ENCODE measurements at regions not wholly inside any gene's neighbourhood (a gene's known extent, or its start where the extent isn't known, plus 50 kb on each side); places are given as distances from the start of the nearest gene placed in this dataset.

DNA sequence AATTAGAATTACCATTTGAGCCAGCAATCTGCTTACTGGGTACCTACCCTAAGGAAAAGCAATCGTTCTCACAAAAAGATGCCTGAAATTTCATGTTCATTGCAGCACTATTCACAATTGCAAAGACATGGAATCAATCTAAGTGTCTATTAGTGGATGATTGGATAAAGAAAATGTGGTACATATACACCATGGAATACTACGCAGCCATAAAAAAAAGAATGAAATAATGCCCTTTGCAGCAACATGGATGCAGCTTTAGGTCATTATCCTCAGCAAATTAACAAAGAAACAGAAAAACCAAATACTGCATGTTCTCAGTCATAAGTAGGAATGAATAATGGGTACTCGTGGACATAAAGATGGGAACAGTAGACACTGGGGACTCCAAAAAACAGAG is 89.8 kb upstream of the MAP1LC3B2 start:
- DNase-seq (ENCODE audit: extremely low read depth in 1 of 11, low read depth in 9 of 11, low spot score in 4 of 11): no peak

GRCh38 chr12:116471544-116471943 is 87.6 kb upstream of the MAP1LC3B2 start:
- DNase-seq (ENCODE audit: extremely low read depth in 1 of 11, low read depth in 9 of 11, low spot score in 4 of 11): no peak

DNA sequence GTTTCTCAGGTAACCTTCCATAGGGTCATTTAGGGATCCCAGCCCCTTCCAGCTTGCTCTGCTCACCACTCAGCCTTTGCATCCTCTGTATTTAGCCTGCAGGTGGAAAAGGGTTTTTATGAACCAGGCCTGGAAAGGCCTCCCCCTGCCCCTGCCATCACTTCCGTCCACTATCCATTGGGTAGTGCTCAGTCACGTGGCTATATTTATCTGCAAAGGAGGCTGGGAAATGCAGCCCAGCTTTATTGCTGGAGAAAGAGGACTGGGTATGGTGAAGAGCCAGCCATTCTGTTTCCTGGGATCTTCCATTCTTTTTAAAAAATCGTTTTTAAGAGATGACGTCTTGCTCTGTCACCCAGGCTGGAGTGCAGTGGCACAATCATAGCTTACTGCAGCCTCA is 87.0 kb upstream of the MAP1LC3B2 start:
- DNase-seq (ENCODE audit: extremely low read depth in 1 of 11, low read depth in 9 of 11, low spot score in 4 of 11): no peak

- no peak for DNase-seq (ENCODE audit: extremely low read depth in 1 of 11, low read depth in 9 of 11, low spot score in 4 of 11)
These were observed 85.8 kb upstream of the MAP1LC3B2 start for GRCh38 chr12:116473416-116473815.

GRCh38 chr12:116474331-116474730 is 84.8 kb upstream of the MAP1LC3B2 start:
- DNase-seq (ENCODE audit: extremely low read depth in 1 of 11, low read depth in 9 of 11, low spot score in 4 of 11): no peak

DNA sequence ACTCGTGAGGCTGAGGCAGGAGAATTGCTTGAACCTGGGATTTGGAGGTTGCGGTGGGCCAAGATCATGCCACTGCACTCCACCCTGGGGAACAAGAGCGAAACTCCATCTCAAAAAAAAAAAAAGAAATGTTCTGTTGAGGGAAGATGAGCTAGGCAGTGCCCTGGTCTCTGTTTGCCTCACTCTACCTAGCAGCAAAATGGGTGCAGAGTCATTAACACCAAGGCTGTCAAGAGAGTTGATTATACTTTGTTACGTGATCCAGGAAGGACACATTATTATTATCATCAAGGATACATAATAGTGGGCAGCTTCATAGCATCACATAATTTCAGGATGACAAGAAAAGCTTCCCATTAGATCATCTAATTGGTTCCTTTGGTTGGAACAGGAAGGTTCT is 84.3 kb upstream of the MAP1LC3B2 start:
- DNase-seq (ENCODE audit: extremely low read depth in 1 of 11, low read depth in 9 of 11, low spot score in 4 of 11): no peak

DNA sequence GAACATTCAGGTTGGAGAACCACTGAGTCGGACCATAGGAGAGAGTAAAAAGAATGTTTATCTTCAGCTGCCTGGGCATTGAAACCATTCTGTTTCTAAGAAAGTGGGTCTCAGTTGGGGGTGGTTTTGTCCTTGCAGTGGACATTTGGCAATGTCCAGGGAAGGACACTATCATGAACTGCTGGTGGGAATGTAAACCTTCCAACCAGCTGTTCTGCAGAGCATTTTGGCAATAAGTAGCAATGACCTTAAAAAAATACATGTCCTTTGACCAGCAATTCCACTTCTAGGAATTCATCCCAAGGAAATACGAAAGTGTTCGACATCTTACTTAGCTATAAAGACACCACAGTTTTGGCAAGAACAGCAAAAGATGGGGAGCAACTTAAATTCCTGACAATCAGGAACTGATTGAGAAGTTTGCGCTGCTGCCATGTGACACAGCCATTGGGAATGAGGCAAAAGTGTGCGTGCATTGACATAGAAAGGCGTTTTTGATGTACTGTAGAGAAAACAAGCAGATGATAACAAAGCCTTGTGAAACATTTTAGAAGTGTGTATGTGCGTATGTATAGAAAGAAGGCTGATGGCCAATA is 82.9 kb upstream of the MAP1LC3B2 start:
- DNase-seq (ENCODE audit: extremely low read depth in 1 of 11, low read depth in 9 of 11, low spot score in 4 of 11): no peak

DNA sequence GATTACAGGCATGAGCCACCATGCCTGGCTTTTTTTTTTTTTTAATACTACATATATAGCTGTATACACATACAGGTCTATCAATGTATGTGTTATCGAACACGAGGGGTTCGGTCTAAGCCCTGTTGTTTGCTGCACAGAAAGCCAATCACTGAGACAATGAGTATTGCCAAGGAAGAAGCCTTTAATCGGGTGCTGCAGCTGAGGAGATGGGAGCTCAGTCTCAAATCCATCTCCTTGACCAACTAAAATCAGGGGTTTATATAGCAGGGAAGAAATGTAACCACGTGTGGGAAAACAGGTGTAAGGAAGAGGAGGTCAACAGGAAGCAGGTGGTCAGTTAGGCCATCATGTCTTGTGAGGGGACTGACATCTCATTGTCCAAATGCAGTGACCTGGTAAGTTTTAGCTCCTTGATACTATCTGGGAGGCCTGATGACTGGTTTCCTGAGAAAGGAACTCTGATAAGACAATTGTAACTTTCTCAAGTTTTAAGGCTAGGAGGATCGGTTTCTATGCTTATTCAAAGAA is 80.9 kb upstream of the MAP1LC3B2 start:
- no peak for DNase-seq (ENCODE audit: extremely low read depth in 1 of 11, low read depth in 9 of 11, low spot score in 4 of 11)

- no peak for DNase-seq (ENCODE audit: extremely low read depth in 1 of 11, low read depth in 9 of 11, low spot score in 4 of 11)
These were observed 78.9 kb upstream of the MAP1LC3B2 start for GRCh38 chr12:116480210-116480810.

DNA sequence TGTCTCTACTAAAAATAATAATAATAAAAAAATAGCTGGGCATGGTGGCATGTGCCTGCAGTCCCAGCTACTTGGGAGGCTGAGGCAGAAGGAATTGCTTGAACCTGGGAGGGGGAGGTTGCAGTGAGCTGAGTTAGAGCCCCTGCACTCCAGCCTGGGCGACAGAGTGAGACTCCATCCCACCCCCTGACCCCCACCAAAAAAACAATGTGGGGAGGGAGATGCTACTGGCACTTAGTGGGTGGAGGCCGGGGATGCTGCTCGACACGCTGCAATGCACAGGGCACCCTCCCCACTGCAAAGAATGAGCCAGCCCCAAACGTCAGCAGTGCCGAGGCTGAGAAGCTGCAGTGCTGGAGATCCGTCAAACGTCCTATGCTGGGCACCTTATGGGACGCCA is 77.5 kb upstream of the MAP1LC3B2 start:
- DNase-seq (ENCODE audit: extremely low read depth in 1 of 11, low read depth in 9 of 11, low spot score in 4 of 11): no peak

GRCh38 chr12:116482179-116482578 is 77.0 kb upstream of the MAP1LC3B2 start:
- DNase-seq (ENCODE audit: extremely low read depth in 1 of 11, low read depth in 9 of 11, low spot score in 4 of 11): no peak

GRCh38 chr12:116482859-116483258 is 76.3 kb upstream of the MAP1LC3B2 start:
- no peak for DNase-seq (ENCODE audit: extremely low read depth in 1 of 11, low read depth in 9 of 11, low spot score in 4 of 11)

GRCh38 chr12:116483959-116484750 is 75.0 kb upstream of the MAP1LC3B2 start:
- DNase-seq (ENCODE audit: extremely low read depth in 1 of 11, low read depth in 9 of 11, low spot score in 4 of 11): no peak

DNA sequence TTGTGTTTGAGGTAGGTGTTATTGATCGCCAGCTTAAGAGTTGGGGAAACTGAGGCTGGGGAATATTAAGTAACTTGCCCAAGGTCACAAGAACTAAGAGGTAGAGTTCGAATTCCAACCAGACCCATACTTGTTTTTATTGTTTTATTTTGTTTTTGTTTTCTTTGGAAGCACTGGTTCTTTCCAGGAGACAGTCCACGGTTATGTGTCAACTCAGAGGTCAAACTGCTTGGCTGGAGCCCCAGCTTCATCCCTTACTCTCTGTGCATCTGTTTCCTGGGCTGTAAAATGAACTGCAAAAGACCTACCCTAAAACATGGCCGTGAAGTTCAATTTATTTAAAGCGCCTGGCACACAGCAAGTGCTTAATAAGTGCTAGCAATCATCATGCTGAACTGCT is 74.4 kb upstream of the MAP1LC3B2 start:
- DNase-seq (ENCODE audit: extremely low read depth in 1 of 11, low read depth in 9 of 11, low spot score in 4 of 11): no peak

DNA sequence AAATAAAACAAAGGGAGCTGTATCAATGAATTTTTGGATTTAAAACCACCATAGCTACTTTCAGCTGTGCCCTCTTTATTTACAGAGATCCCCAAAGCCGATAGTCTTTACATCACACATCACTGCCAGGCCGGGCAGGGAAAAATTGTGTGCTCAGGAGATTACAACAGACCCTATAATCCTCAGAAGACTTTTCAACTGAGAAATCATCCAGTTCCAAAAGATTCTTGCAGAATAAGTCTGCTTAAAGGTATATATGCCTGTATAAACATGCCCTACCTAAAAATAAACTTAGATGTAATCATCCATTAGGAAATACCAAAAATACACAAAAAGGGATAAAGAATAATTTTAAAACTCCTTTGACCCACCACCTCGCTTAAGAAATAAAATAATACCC is 70.1 kb upstream of the MAP1LC3B2 start:
- no peak for DNase-seq (ENCODE audit: extremely low read depth in 1 of 11, low read depth in 9 of 11, low spot score in 4 of 11)

GRCh38 chr12:116490471-116490870 is 68.7 kb upstream of the MAP1LC3B2 start:
- no peak for DNase-seq (ENCODE audit: extremely low read depth in 1 of 11, low read depth in 9 of 11, low spot score in 4 of 11)

DNA sequence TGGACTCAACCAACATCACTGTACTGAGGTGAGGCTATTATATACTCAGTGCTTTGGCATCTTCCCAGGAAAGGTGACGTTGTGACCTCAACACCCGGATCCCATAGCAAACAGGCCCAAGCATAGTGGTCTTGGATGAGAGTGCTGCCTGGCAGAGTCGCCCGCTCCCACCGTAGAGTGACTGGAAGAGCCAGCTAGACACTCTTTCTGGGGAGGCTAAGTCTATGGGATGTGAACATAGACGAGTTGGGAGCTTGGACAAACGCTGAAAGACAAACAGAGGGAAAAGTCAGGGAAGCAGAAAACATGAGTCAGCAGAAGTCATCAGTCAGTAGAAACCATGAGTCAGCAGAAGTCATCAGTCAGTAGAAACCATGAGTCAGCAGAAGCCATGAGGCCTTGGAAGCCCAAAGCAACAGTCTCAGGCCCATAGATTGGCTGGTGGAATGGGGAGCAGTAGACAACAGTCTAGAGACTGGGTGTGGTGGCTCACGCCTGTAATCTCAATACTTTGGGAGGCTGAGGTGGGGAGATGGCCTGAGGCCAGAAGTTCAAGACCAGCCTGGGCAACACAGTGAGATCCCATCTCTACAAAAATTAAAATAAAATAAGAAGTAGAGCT is 66.4 kb upstream of the MAP1LC3B2 start:
- DNase-seq (ENCODE audit: extremely low read depth in 1 of 11, low read depth in 9 of 11, low spot score in 4 of 11): no peak

GRCh38 chr12:116495260-116495659 is 63.9 kb upstream of the MAP1LC3B2 start:
- DNase-seq (ENCODE audit: extremely low read depth in 1 of 11, low read depth in 9 of 11, low spot score in 4 of 11): no peak

GRCh38 chr12:116497051-116497591 is 62.1 kb upstream of the MAP1LC3B2 start:
- no peak for DNase-seq (ENCODE audit: extremely low read depth in 1 of 11, low read depth in 9 of 11, low spot score in 4 of 11)

DNA sequence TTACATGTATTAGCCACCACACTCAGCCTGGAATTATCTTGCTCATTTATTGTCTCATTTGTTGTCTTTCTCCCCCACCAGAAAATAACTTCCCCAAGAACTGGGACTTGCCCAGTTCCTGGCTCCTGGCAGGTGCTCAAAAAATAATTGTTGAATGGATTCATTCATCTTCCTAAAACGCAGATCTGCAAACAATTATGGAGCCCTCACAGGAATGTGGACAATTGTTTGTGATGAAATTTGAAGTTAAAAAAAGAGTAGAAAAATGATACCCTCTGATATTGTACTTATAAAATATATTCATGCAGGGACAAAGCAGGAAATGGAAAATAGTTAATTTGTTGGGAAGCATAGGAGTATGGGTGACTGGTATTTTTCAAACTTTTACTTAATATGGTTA is 60.7 kb upstream of the MAP1LC3B2 start:
- no peak for DNase-seq (ENCODE audit: extremely low read depth in 1 of 11, low read depth in 9 of 11, low spot score in 4 of 11)
